Duodenal mucosa (tissue), 2 donors: ENCODE measurements at regions not wholly inside any gene's neighbourhood (a gene's known extent, or its start where the extent isn't known, plus 50 kb on each side); places are given as distances from the start of the nearest gene placed in this dataset.

Source experiments
- H3K27ac ChIP-seq: one replicate; pipeline ENCODE4 v1.7.0; 2013; ENCODE audit warnings: low read depth, low read length
- H3K27me3 ChIP-seq, 2 donors: one replicate each; pipeline ENCODE4 v1.7.0; 2013; ENCODE audit warnings: low read length in 2 of 2, control low read depth in 1 of 2; ENCODE audit not compliant: insufficient read depth in 2 of 2, control insufficient read depth in 1 of 2
- H3K36me3 ChIP-seq, 2 donors: one replicate each; pipeline ENCODE4 v1.7.0; 2013; ENCODE audit warnings: low read length in 2 of 2, control low read depth in 1 of 2; ENCODE audit not compliant: insufficient read depth in 2 of 2, control insufficient read depth in 1 of 2
- H3K4me1 ChIP-seq, 2 donors: one replicate each; pipeline ENCODE4 v1.7.0; 2013; ENCODE audit warnings: low read length in 2 of 2, control low read depth in 1 of 2; ENCODE audit not compliant: insufficient read depth in 2 of 2, control insufficient read depth in 1 of 2
- H3K4me3 ChIP-seq, 2 donors: one replicate each; pipeline ENCODE4 v1.7.0; 2013; ENCODE audit warnings: low read length in 2 of 2, low read depth in 1 of 2
- H3K9ac ChIP-seq, 2 donors: one replicate each; pipeline ENCODE4 v1.7.0; 2013; ENCODE audit warnings: low read length in 2 of 2, low read depth in 1 of 2
- H3K9me3 ChIP-seq, 2 donors: one replicate each; pipeline ENCODE4 v1.7.0; 2013; ENCODE audit warnings: low read length in 2 of 2, control low read depth in 1 of 2; ENCODE audit not compliant: control insufficient read depth in 1 of 2

DNA sequence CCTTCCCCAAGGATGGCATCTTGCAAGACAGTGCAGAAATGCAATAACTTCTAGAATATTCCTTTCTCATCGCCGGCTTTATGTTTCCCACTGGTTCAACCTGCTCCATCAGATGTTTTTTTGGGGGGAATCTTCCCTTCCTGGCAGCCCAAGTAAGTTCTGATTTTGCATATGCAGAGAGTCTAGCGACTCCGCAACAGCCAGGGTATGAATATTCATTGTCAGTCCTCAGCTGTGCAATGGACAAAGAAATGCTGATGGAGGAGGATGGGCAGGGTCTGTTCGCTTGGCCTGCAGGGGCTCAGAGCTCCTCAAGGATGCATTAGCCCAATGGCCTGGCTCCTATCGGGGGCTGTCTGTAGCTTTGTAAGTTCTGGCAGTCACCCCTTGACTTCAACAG is 358.8 kb upstream of the CCL2 start:
- Histone ChIP-seq H3K27ac (no peak overlapping the region), H3K4me1 (no peaks in the 10 kb centered on the region), H3K36me3 (no peaks in the 10 kb centered on the region), H3K4me3 (no peak overlapping the region), H3K9ac (no peak overlapping the region), H3K9me3 (no peaks in the 10 kb centered on the region), H3K27me3 (peaks cover 0 to 3% of the 10 kb centered on the region in 2 donors)

DNA sequence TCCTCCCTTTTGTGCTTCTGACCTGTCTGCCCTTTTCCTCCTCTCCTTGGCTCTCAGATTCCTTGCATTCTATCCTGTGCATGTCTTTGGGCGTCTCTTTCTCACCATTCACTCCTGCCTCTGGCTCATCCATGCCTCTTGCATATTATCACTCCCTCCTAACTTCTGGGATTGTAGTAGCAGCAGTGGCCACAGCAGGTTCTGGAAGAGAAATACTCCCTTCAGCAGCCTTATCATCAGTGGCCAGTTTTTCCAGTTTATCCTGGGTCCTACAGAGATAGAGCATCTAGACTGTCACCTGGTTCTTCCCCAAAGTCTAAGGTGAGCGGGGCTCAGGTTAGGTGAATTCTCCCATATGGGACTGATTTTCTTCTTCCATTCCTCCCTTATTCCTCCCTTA is 354.0 kb upstream of the CCL2 start:
- H3K9ac ChIP-seq = no peak overlapping the region
- no peaks in the 10 kb centered on the region for H3K27me3 ChIP-seq
- no peak overlapping the region for H3K27ac ChIP-seq
- H3K36me3 ChIP-seq = no peaks in the 10 kb centered on the region
- no peaks in the 10 kb centered on the region for H3K9me3 ChIP-seq
- H3K4me3 ChIP-seq = no peak overlapping the region
- H3K4me1 ChIP-seq = no peaks in the 10 kb centered on the region

DNA sequence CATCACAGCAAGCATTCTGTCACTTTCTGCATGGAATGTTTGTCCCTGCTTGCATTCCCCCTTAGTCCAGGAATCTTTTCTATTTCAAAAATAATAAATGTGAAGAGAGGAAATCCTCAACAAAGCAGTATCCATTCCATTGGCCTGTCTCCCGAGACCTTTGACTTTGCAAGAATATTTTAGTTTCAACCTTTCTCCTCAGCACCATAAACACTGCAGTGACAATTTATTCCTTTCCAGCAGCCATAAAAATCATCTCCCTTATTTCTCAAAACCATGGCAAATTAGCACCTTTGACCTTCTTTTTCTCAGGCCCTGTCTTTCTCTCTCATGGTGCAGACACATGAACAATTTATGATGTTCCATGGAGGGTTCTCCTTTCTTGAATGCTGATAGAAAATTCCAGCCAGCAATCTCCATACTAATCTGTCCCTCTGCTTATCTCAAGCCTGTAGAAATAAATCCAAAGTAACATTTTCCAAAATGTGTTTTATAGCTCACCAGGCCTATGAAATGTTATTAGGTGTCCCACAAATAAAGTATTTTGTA is 352.1 kb upstream of the CCL2 start:
- no peaks in the 10 kb centered on the region for H3K4me1 ChIP-seq
- no peaks in the 10 kb centered on the region for H3K9me3 ChIP-seq
- H3K27ac ChIP-seq = no peak overlapping the region

DNA sequence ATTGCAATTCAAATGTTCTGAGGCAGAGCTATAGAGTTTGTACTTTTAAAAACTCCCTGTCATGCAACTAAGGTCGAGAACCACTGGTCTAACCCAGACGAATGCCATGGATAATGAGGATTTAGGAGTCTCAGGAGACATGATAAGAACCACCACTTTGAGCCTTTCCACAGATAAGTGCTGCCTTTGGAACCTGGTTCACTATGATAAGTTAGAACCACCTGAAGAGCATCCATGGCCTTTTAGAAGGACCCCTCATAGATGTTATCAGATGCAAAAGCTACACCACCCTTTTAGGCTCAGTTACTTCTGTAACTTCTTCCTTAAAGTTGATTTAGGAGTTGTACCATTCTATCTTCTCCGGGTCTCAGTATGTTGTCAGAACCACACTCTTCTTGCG is 350.6 kb upstream of the CCL2 start:
- no peaks in the 10 kb centered on the region for H3K4me1 ChIP-seq
- H3K36me3 ChIP-seq = no peaks in the 10 kb centered on the region
- no peaks in the 10 kb centered on the region for H3K9me3 ChIP-seq
- H3K4me3 ChIP-seq = no peak overlapping the region
- no peak overlapping the region for H3K27ac ChIP-seq
- H3K9ac ChIP-seq = no peak overlapping the region
- H3K27me3 ChIP-seq = no peaks in the 10 kb centered on the region

More for the DNA sequence above, 352.1 kb upstream of the CCL2 start:
- no peaks in the 10 kb centered on the region for H3K36me3 ChIP-seq
- H3K9ac ChIP-seq = no peak overlapping the region
- H3K27me3 ChIP-seq = no peaks in the 10 kb centered on the region
- H3K4me3 ChIP-seq = no peak overlapping the region

DNA sequence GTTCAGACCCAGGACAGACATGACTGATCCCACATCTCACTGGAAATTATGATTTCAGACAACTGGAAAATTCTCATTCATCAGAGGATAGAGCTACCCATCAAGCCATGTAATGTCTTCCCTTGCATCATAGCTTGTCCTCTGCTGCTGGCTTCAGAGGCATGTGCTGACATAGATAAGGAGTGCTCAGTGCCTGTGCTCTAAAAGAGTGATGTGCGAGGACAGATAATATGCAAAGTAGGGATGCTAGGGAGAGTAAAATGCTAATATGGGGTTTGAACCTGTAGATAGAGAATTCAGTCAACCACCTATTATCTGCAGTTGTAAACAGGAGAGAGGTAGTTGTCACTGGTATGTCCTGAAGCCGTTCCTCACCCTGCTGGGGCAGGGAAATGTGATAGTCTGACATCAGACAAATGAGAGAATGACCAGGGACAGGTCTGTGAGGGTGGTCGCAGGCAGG is 349.7 kb upstream of the CCL2 start:
- Histone ChIP-seq H3K4me3 (no peak overlapping the region), H3K27me3 (no peaks in the 10 kb centered on the region), H3K9me3 (no peaks in the 10 kb centered on the region), H3K4me1 (no peaks in the 10 kb centered on the region), H3K36me3 (no peaks in the 10 kb centered on the region), H3K9ac (no peak overlapping the region), H3K27ac (no peak overlapping the region)

DNA sequence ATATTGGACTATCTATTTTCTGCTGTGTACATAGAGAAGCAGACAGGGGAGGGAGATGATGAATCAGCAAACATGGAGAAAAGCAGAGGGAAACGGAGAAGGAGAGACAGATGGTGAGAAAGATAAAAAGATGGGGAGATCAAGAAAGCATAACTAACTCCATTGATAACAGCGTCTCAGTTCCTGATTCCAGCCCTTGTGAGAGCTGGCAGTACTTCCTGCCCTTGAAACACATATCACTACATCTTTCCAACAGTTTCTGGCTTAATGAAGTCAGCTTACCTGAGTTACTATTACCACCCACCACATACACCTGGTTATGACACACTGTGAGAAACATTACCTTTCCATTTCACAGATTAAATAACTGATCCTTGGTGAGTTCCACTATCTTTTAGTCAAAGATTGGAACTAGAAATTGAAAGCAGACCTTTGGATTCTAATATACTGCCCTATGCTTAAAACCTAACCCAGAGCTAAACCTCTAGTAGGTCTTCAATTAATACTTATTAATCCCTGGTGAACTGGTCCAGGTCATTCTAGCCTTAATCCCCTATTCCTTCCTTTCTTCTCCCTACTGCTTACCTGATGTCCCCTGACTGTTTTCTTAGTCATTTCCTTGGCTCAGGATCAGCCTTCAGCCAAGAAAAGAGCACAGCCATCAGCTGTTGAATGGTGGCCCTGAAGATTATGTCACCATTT is 346.6 kb upstream of the CCL2 start:
- no peak overlapping the region for H3K9ac ChIP-seq
- no peaks in the 10 kb centered on the region for H3K36me3 ChIP-seq
- no peaks in the 10 kb centered on the region for H3K4me1 ChIP-seq
- no peak overlapping the region for H3K4me3 ChIP-seq
- no peaks in the 10 kb centered on the region for H3K27me3 ChIP-seq
- H3K9me3 ChIP-seq = no peaks in the 10 kb centered on the region
- no peak overlapping the region for H3K27ac ChIP-seq

DNA sequence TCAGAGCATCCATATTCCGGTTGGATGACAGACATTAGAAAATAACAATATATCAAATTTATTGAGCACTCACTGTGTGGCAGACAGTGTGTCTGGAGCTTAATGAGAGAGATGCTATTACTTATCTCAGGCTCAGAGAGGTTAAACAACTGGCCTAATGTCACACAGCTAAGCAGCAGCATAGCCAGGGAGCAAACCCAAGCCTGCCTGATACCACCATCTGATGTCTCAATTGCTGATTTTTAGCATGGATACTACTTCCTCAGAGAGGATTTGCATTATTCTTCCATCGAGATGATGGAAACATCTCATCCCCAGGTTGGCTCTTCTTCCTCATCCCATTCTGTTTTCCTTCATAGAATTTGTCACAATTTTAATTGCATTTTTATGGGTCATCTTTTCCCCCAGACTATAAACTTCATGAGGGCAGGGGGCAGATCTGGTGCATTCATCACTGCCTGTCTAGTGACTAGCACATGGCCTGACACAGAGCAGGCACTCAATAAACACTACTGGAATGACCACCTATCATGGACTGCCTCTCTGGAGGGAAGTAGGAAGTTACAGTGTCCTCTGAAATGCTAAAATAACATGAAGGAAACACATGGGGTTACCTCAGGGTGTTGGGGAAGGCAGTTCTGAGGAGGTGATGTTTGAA is 344.8 kb upstream of the CCL2 start:
- Histone ChIP-seq H3K4me1 (no peaks in the 10 kb centered on the region), H3K27ac (no peak overlapping the region), H3K9me3 (no peaks in the 10 kb centered on the region), H3K9ac (no peak overlapping the region), H3K4me3 (no peak overlapping the region), H3K36me3 (no peaks in the 10 kb centered on the region), H3K27me3 (no peaks in the 10 kb centered on the region)

DNA sequence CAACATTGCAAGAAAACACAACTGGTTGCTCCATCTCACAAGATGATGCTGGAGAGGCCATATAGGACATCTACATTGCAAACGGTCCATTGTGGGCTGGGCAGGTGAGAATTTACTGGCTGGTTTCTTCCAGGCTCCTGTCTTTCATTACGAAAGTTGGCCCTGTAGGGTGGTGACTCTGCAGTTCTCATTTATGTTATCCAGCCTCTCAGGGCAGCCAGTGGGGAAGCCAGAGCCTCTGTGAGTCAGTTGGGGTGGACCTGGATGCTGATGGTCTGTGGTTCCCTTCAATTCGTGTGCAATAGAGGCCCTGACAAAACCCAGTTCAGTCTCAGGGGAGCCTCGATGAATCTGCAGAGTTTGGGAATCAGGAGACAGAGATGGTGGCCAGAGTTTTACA is 341.0 kb upstream of the CCL2 start:
- Histone ChIP-seq H3K9ac (no peak overlapping the region), H3K27ac (no peak overlapping the region), H3K4me1 (no peaks in the 10 kb centered on the region), H3K36me3 (no peaks in the 10 kb centered on the region), H3K4me3 (no peak overlapping the region), H3K9me3 (no peaks in the 10 kb centered on the region), H3K27me3 (peaks cover 0 to 3% of the 10 kb centered on the region in 2 donors)

DNA sequence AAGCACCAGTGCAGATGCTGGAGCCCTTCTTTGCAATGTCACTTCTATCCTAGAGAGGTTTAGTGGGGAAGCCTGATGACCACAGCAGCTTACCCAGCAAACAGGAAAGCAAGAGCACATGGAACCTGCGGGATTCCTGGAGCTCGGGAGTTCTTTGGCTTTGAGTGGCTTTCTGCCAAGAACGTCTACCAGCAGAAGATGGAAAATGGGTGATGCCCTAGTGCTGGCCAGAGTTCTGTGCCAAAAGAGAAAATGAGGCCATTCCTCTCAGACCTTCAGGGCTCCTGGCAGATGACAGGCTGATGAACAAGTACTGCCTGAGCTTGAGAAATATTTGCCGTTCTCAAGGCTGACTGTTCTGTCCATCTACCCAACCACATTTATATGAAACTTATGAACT is 332.1 kb upstream of the CCL2 start:
- no peaks in the 10 kb centered on the region for H3K36me3 ChIP-seq
- no peak overlapping the region for H3K9ac ChIP-seq
- no peaks in the 10 kb centered on the region for H3K27me3 ChIP-seq

DNA sequence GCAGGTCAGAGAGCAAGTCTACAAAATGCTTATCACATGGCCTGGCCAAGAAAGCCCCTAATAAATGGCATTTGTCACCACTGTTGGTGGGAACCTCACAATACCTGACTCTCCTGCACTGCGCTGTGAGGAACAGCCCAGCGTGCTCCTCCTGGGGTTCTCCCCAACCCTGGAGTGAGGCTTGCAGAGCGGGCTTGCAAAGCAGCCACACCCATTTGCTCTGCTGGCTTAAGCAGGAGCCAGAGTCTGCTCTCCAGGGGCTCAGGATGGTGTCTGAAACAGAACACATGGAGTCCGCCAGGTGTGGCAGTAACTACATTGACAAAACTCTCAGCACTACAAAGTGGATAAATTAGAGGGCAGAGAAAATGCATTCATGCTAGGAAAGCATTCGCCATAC is 331.0 kb upstream of the CCL2 start:
- no peak overlapping the region for H3K4me3 ChIP-seq
- no peak overlapping the region for H3K27ac ChIP-seq
- H3K9ac ChIP-seq = no peak overlapping the region
- H3K4me1 ChIP-seq = no peaks in the 10 kb centered on the region
- no peaks in the 10 kb centered on the region for H3K36me3 ChIP-seq
- H3K9me3 ChIP-seq = no peaks in the 10 kb centered on the region
- peaks cover 0 to 4% of the 10 kb centered on the region in 2 donors for H3K27me3 ChIP-seq

More for the DNA sequence above, 332.1 kb upstream of the CCL2 start:
- Histone ChIP-seq H3K4me1 (no peaks in the 10 kb centered on the region), H3K9me3 (no peaks in the 10 kb centered on the region), H3K4me3 (no peak overlapping the region), H3K27ac (no peak overlapping the region)
